ENCODE measurements at regions not wholly inside any gene's neighbourhood (a gene's known extent, or its start where the extent isn't known, plus 50 kb on each side); places are given as distances from the start of the nearest gene placed in this dataset.

GRCh38 chr2:129369437-129369836 lies 610.0 kb upstream of the RAB6C start:
- Histone ChIP-seq H4K20me1 (ENCODE audit: low read depth) (no peaks in the 10 kb centered on the region), H3K4me2 (no peak overlapping the region), H3K27me3 (no peaks in the 10 kb centered on the region), H3K9me3 (ENCODE audit: low read depth) (no peaks in the 10 kb centered on the region), H3K9ac (no peak overlapping the region), H3K79me2 (ENCODE audit: low read depth) (no peaks in the 10 kb centered on the region), H3K4me3 (no peak overlapping the region), H2AFZ (replicated peaks) (no peak overlapping the region), H3K36me3 (no peaks in the 10 kb centered on the region), H3F3A (ENCODE audit: low read depth) (no peaks in the 10 kb centered on the region), H3K4me1 (no peaks in the 10 kb centered on the region), H3K27ac (no peak overlapping the region)
- H3K4me3 Mint-ChIP-seq: no peak overlapping the region
- peaks cover 3% of the 10 kb centered on the region for H3K4me1 Mint-ChIP-seq
- no peaks in the 10 kb centered on the region for H3K9me3 Mint-ChIP-seq
- no peaks in the 10 kb centered on the region for H3K36me3 Mint-ChIP-seq
- DNase-seq (ENCODE audit: low spot score): no peak
- no peak overlapping the region for H3K27ac Mint-ChIP-seq
- H3K27me3 Mint-ChIP-seq (ENCODE audit: insufficient read depth, low read depth): peaks cover 5% of the 10 kb centered on the region
- no peak for TF ChIP-seq EZH2phosphoT487 (IDR thresholded peaks at IDR 0.05)
- TF ChIP-seq EZH2 (IDR thresholded peaks at IDR 0.05): no peak
- TF ChIP-seq CTCF (IDR thresholded peaks at IDR 0.05): no peak

DNA sequence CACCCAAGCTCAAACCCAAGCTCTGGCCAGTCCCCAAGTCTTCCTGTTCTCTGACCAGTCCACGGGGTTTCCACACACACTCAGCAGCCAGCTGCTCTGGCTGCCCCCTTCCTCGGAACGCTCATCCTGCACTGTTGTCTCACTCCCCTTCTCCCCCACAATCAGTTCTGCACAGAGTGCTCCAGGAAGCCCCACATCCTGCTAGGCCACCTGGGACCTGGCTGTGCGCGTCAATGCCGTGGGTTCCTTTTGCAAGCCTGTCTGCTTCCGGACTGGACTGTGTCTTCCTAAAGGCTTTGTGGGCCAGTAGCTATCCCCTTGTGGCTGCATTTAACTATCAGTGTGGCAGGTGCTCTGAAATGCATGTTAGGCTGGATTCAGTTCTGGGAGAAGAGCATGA lies 605.0 kb upstream of the RAB6C start:
- no peaks in the 10 kb centered on the region for H3F3A ChIP-seq (ENCODE audit: low read depth)
- no peaks in the 10 kb centered on the region for H3K4me1 ChIP-seq
- peaks cover 3% of the 10 kb centered on the region for H3K4me1 Mint-ChIP-seq
- H3K4me3 Mint-ChIP-seq: no peak overlapping the region
- no peaks in the 10 kb centered on the region for H3K79me2 ChIP-seq (ENCODE audit: low read depth)
- TF ChIP-seq CTCF (IDR thresholded peaks at IDR 0.05) (no peak), EZH2 (IDR thresholded peaks at IDR 0.05) (no peak), EZH2phosphoT487 (IDR thresholded peaks at IDR 0.05) (no peak)
- H3K36me3 Mint-ChIP-seq: no peaks in the 10 kb centered on the region
- no peak for DNase-seq (ENCODE audit: low spot score)
- no peaks in the 10 kb centered on the region for H3K36me3 ChIP-seq
- H3K9me3 Mint-ChIP-seq: no peaks in the 10 kb centered on the region
- H2AFZ ChIP-seq (replicated peaks): no peak overlapping the region
- H3K9me3 ChIP-seq (ENCODE audit: low read depth): no peaks in the 10 kb centered on the region
- no peak overlapping the region for H3K4me3 ChIP-seq
- H3K27ac ChIP-seq: no peak overlapping the region
- H4K20me1 ChIP-seq (ENCODE audit: low read depth): no peaks in the 10 kb centered on the region
- H3K9ac ChIP-seq: no peak overlapping the region
- peak overlapping the region; percentile 55 for H3K27ac Mint-ChIP-seq
- H3K27me3 Mint-ChIP-seq (ENCODE audit: insufficient read depth, low read depth): peaks cover 3% of the 10 kb centered on the region
- no peaks in the 10 kb centered on the region for H3K27me3 ChIP-seq
- no peak overlapping the region for H3K4me2 ChIP-seq

DNA sequence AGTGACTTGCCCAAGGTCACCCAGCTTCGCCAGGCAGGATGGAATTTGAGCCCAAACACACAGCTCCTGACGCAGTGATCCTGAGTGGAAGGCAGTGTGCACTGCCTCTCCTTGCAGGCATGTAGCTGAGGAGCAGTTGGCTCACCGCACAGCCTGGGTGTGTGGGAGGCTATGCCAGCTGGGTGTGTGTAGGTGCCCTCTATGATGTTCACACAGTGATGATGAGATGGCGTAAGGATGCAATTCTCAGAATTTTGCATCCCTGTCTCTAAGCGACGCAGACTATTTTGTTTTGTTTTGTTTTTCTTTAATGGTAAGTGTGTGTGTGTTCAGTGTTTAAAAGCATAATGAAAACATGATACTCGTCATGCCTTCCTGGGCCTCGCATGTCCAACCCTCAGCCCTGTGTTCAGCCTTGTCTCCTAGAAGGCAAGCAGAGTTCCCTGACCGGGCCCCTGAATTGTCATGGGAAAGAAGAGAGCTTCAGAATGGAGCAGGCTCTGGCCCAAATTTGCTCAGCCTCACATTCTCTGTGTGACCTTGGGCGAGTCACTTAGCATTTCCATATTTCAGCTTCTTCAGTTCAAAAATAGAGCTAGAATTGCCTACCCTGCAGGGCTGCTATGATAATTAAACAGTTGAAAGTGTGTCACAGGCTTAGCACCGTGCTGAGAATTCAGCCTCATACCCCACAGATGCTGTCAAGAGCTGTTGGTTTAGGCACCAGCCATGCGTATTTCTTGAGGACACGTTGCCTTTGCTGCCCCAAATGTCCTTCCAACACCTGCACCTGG lies 603.6 kb upstream of the RAB6C start:
- peaks cover 3% of the 10 kb centered on the region for H3K27me3 Mint-ChIP-seq (ENCODE audit: insufficient read depth, low read depth)

More for the DNA sequence above, 603.6 kb upstream of the RAB6C start:
- H3K36me3 ChIP-seq: no peaks in the 10 kb centered on the region
- DNase-seq (ENCODE audit: low spot score): no peak
- no peaks in the 10 kb centered on the region for H3K4me1 ChIP-seq
- no peaks in the 10 kb centered on the region for H3K9me3 ChIP-seq (ENCODE audit: low read depth)
- H3K79me2 ChIP-seq (ENCODE audit: low read depth): no peaks in the 10 kb centered on the region
- H2AFZ ChIP-seq (replicated peaks): no peak overlapping the region
- no peak overlapping the region for H3K4me3 ChIP-seq
- Mint-ChIP-seq H3K9me3 (peaks cover 3% of the 10 kb centered on the region), H3K4me1 (peaks cover 3% of the 10 kb centered on the region), H3K36me3 (no peaks in the 10 kb centered on the region), H3K27ac (no peak overlapping the region), H3K4me3 (no peak overlapping the region)
- no peaks in the 10 kb centered on the region for H4K20me1 ChIP-seq (ENCODE audit: low read depth)
- H3K4me2 ChIP-seq: no peak overlapping the region
- no peak overlapping the region for H3K27ac ChIP-seq
- no peaks in the 10 kb centered on the region for H3F3A ChIP-seq (ENCODE audit: low read depth)
- no peak overlapping the region for H3K9ac ChIP-seq
- TF ChIP-seq EZH2 (IDR thresholded peaks at IDR 0.05): no peak
- TF ChIP-seq EZH2phosphoT487 (IDR thresholded peaks at IDR 0.05): no peak
- TF ChIP-seq CTCF (IDR thresholded peaks at IDR 0.05): no peak
- no peaks in the 10 kb centered on the region for H3K27me3 ChIP-seq

Measured in neural progenitor cell (in vitro differentiated cells).